NCI-H1694 treated with DMSO at 0.1 percent for 48 hours (cell line): ENCODE measurements at regions not wholly inside any gene's neighbourhood (a gene's known extent, or its start where the extent isn't known, plus 50 kb on each side); places are given as distances from the start of the nearest gene placed in this dataset.
"Not testable (repeated sequence)": the region's sequence is repeated elsewhere in the genome, so short reads cannot be mapped to it uniquely, and the experiment has no call there.

ENCODE experiments used
- DNase-seq: peaks from one replicate; lab custom pipeline; 2025; lab: John Stamatoyannopoulos, UW

- no peak for DNase-seq
These were observed 199.3 kb upstream of the WDFY3 start for GRCh38 chr4:85165808-85166207.

GRCh38 chr4:85166318-85166717 is 199.8 kb upstream of the WDFY3 start:
- DNase-seq: no peak

GRCh38 chr4:85168234-85168834 is 201.8 kb upstream of the WDFY3 start:
- DNase-seq: no peak

- no peak for DNase-seq
These were observed 203.8 kb upstream of the WDFY3 start for GRCh38 chr4:85170241-85170640.

GRCh38 chr4:85175190-85175589 is 208.7 kb upstream of the WDFY3 start:
- no peak for DNase-seq

GRCh38 chr4:85177092-85177491 is 210.6 kb upstream of the WDFY3 start:
- DNase-seq: no peak

- DNase-seq: no peak
These were observed 211.2 kb upstream of the WDFY3 start for GRCh38 chr4:85177679-85178078.

GRCh38 chr4:85180533-85180932 is 214.0 kb upstream of the WDFY3 start:
- no peak for DNase-seq

- peak; percentile 18 for DNase-seq
These were observed 220.6 kb upstream of the WDFY3 start for GRCh38 chr4:85187106-85187505.

- DNase-seq: not testable (repeated sequence)
These were observed 229.5 kb upstream of the WDFY3 start for GRCh38 chr4:85196015-85196414.

- no peak for DNase-seq
These were observed 233.6 kb upstream of the WDFY3 start for GRCh38 chr4:85200106-85200505.

GRCh38 chr4:85209161-85209560 is 242.7 kb upstream of the WDFY3 start:
- no peak for DNase-seq

GRCh38 chr4:85210353-85210752 is 243.9 kb upstream of the WDFY3 start:
- no peak for DNase-seq

- DNase-seq: not testable (repeated sequence)
These were observed 250.1 kb upstream of the WDFY3 start for GRCh38 chr4:85216571-85216970.

- no peak for DNase-seq
These were observed 252.3 kb upstream of the WDFY3 start for GRCh38 chr4:85218756-85219155.

- no peak for DNase-seq
These were observed 253.3 kb upstream of the ARHGAP24 start for GRCh38 chr4:85221606-85222005.

GRCh38 chr4:85222561-85222960 is 252.4 kb upstream of the ARHGAP24 start:
- no peak for DNase-seq

- DNase-seq: no peak
These were observed 246.7 kb upstream of the ARHGAP24 start for GRCh38 chr4:85228264-85228663.

GRCh38 chr4:85233516-85233915 is 241.4 kb upstream of the ARHGAP24 start:
- no peak for DNase-seq

- DNase-seq: no peak
These were observed 231.1 kb upstream of the ARHGAP24 start for GRCh38 chr4:85243857-85244256.

GRCh38 chr4:85244638-85245037 is 230.3 kb upstream of the ARHGAP24 start:
- DNase-seq: no peak

- DNase-seq: no peak
These were observed 228.9 kb upstream of the ARHGAP24 start for GRCh38 chr4:85246055-85246454.

GRCh38 chr4:85250852-85251251 is 224.1 kb upstream of the ARHGAP24 start:
- no peak for DNase-seq

GRCh38 chr4:85257817-85258370 is 217.1 kb upstream of the ARHGAP24 start:
- DNase-seq: no peak
